ENCODE measurements at regions not wholly inside any gene's neighbourhood (a gene's known extent, or its start where the extent isn't known, plus 50 kb on each side); places are given as distances from the start of the nearest gene placed in this dataset.

DNA sequence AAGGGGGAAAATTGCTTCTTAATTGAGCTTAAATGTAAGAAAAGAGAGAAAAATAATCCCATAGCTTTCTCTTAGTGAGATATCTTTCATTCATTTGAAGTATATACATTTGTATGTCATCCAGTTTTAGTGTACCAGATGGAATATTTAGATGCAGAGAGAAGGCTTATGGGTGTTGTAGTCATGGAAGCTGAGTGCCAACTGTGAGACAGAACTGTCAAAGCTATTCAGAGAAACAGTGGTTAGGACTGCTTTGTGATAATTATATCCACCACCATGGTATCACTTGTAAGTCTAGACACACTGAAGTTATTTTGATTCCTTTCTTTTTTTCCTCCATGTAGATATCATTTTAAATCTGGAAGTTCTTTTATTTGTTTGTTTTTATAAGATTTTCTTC lies 524.3 kb upstream of the EPHA7 start:
- TF ChIP-seq, protein P1, sequence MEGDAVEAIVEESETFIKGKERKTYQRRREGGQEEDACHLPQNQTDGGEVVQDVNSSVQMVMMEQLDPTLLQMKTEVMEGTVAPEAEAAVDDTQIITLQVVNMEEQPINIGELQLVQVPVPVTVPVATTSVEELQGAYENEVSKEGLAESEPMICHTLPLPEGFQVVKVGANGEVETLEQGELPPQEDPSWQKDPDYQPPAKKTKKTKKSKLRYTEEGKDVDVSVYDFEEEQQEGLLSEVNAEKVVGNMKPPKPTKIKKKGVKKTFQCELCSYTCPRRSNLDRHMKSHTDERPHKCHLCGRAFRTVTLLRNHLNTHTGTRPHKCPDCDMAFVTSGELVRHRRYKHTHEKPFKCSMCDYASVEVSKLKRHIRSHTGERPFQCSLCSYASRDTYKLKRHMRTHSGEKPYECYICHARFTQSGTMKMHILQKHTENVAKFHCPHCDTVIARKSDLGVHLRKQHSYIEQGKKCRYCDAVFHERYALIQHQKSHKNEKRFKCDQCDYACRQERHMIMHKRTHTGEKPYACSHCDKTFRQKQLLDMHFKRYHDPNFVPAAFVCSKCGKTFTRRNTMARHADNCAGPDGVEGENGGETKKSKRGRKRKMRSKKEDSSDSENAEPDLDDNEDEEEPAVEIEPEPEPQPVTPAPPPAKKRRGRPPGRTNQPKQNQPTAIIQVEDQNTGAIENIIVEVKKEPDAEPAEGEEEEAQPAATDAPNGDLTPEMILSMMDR (conservative IDR thresholded peaks at IDR 0.05) = no peak
- no peak for TF ChIP-seq ZFX (IDR thresholded peaks at IDR 0.05)
